Mononuclear cell (primary cell): ENCODE measurements at regions not wholly inside any gene's neighbourhood (a gene's known extent, or its start where the extent isn't known, plus 50 kb on each side); places are given as distances from the start of the nearest gene placed in this dataset.
"Not testable (repeated sequence)": the region's sequence is repeated elsewhere in the genome, so short reads cannot be mapped to it uniquely, and the experiment has no call there.

ENCODE experiments used
- H3K27me3 ChIP-seq: 2 replicates; pipeline ENCODE4 v1.6.0; 2011; ENCODE audit warnings: low read length, control low read depth; ENCODE audit not compliant: insufficient read depth
- H3K4me1 ChIP-seq: 2 replicates; pipeline ENCODE4 v1.5.1; 2011; ENCODE audit warnings: mild to moderate bottlenecking, low read length, control low read depth; ENCODE audit not compliant: insufficient read depth
- H3K4me3 ChIP-seq: 2 replicates; pipeline ENCODE4 v1.5.1; 2011; ENCODE audit warnings: mild to moderate bottlenecking, low read length, moderate library complexity
- H3K9me3 ChIP-seq: 2 replicates; pipeline ENCODE4 v1.5.1; 2011; ENCODE audit warnings: low read depth, mild to moderate bottlenecking, control low read depth, low read length

DNA sequence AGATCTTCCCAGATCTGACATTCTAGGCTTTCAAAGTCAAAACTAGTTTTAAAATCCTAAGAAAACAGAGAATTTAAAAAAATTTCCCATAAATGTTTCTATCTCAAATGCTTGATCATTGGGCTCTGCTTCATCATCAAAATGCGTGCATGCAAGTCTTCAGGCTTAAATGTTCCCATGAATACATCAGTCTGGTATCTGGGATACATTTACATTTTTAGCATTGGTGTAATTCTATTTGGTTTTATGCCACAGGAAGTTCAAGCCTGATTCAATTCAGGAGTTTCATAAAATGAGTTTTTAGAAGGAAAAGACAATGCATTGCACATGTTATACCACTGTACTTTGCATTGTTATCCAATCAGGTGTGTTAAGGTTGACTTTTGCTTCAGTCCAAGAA, 336.4 kb downstream of the PCNX1 start:
- H3K9me3 ChIP-seq: no peaks in the 10 kb centered on the region
- no peaks in the 10 kb centered on the region for H3K27me3 ChIP-seq
- peaks cover 16% of the 10 kb centered on the region for H3K4me1 ChIP-seq
- no peak overlapping the region for H3K4me3 ChIP-seq

DNA sequence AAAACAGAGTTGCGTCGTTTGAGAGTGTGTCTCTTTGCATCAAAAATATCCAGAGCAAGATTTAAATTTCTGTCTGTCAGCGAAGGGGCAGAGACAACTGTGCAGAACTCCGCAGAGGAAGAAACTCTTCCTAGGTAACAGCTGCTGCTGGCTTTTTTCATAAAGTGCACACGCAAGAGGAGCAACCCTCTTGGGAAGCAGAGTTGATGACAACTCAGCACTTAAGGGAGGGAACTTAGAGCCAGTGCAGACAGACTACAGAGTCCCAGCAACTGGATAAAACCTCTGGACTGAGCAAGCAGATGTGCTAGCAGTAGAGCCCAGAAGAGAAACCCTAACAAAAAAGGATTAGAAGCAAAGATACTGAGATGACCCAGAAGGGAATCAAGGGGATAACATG, 337.1 kb downstream of the PCNX1 start:
- Histone ChIP-seq H3K4me3 (no peak overlapping the region), H3K27me3 (no peaks in the 10 kb centered on the region), H3K4me1 (peaks cover 16% of the 10 kb centered on the region), H3K9me3 (no peaks in the 10 kb centered on the region)

DNA sequence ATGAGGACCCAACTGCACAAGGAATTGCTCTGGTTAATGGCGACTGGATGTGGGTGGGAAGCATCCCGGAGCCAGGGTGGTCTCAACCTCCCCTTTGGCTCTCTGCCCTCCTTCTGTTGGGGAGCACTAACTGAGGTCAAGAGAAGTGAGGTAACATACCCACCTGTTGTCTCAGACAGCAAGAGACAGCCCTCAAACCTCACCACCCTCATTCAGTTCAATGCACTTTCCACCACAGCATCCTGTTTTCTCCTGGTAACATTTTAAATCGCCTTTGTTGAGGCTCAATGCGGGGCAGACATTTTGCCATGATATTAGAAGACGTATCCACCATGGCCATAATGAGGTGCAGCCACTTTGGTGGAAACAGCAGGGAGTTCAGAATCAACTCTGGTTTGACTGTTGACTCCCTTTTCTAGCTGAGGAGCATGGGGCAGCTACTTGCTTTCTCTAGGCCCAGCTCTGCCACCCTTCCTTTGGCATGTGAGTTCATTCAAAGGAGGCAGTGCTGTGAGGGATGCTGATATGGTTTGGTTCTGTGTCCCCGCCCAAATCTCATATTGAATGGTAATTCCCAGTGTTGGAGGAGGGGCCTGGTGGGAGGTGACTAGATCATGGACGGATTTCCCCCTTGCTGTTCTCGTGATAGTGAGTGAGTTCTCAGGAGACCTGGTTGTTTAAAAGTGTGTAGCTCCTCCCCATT, 338.6 kb downstream of the PCNX1 start:
- H3K4me3 ChIP-seq: no peak overlapping the region
- no peaks in the 10 kb centered on the region for H3K9me3 ChIP-seq
- H3K27me3 ChIP-seq: no peaks in the 10 kb centered on the region
- peaks cover 16% of the 10 kb centered on the region for H3K4me1 ChIP-seq

DNA sequence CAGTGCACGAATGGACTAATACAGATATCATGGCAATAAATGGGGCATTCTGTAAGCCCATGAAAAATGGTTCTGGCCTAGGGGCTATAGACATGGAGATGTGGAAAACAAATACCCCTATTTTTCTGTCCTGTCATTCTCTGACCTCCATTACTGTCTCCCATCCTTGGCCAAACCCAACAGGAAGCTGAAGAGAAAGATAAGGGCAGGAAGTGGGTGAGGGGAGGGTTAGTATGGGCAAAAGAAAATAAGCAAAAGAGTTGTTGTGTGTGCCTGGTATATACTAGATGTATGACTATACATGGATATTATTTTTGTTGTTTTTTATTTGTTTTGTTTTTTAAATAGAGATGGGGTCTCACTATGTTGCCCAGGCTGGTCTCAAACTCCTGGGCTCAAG, 339.3 kb downstream of the PCNX1 start:
- H3K4me3 ChIP-seq: no peak overlapping the region
- no peaks in the 10 kb centered on the region for H3K9me3 ChIP-seq
- H3K27me3 ChIP-seq: no peaks in the 10 kb centered on the region
- H3K4me1 ChIP-seq: peaks cover 16% of the 10 kb centered on the region

DNA sequence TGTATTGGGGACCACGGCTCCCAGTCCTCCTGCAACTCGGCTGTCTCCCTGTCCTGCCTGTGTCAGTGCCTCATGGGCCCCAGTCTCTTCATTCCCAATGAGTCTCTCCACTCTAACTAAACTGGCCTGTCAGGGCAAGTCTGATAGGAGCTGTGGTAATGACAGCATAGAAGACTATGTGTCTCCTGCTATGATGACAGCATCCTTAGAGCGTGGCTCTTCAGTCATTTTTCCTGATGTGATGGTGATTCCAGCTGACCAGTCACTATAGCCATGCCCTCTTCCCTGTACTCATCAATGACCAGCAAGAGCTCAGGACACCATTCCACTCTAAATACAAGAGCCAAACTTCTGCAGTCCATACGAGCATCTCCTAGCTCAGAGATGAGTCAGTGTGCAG, 339.8 kb downstream of the PCNX1 start:
- Histone ChIP-seq H3K9me3 (no peaks in the 10 kb centered on the region), H3K4me3 (no peak overlapping the region), H3K27me3 (no peaks in the 10 kb centered on the region), H3K4me1 (peaks cover 16% of the 10 kb centered on the region)

DNA sequence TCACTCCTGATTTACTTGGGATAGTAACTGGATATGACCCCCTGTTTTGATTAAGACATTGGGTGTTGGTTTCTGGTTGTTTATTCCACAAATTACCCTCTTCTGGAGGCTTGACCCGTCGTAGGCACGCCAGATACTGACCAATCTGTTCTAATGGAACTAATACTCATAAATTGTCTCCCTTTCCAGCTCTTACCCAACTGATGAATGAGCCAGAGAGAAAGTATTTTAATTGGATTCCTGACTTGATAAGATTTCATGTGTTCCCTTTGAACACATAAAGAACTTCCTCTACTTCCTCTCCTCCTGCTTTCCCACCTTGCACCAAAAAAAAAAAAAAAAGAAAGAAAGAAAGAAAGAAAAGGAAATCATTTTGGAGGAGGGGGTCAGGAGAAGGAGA, 340.9 kb downstream of the PCNX1 start:
- H3K27me3 ChIP-seq: no peaks in the 10 kb centered on the region
- no peak overlapping the region for H3K4me3 ChIP-seq
- peaks cover 16% of the 10 kb centered on the region for H3K4me1 ChIP-seq
- H3K9me3 ChIP-seq: no peaks in the 10 kb centered on the region

DNA sequence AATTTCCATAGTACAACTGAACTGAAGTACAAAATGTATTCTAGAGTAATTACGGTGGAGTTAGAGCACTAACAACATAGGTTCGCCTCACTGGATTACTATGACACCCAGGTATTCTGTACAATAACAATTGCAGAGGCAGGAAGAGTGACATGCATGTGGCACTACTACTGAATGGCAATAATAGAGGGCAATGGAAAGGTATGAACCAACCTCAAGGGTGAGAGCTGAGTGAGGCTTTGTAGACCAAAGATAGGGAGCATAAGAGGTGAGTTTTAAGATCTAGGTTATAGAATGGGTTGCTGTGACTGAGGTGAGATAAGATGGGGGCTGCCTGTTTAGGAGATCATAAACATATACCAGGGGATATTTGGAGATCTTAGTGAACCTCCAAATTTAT, 343.1 kb downstream of the PCNX1 start:
- Histone ChIP-seq H3K4me3 (no peak overlapping the region), H3K27me3 (no peaks in the 10 kb centered on the region), H3K4me1 (peaks cover 16% of the 10 kb centered on the region), H3K9me3 (no peaks in the 10 kb centered on the region)

DNA sequence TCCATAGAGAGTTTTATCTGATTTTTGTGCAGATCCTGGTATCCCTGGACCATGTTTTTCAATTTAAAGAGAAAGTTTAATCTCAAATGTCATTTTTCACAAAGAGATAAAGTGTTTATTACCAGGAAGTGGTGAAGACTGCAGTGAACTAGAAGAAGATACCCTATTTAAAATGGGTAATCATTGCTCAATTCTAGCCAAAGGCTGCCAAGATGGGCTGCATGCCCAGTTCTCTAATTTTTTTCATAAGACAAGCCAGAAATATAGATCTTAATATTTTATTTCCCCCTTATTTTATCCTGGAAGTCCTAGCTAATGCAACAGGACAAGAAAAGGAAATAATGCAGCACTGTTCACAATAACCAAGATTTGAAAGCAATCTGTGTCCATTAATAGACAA, 343.5 kb downstream of the PCNX1 start:
- Histone ChIP-seq H3K9me3 (no peaks in the 10 kb centered on the region), H3K4me3 (no peak overlapping the region), H3K27me3 (no peaks in the 10 kb centered on the region), H3K4me1 (peaks cover 14% of the 10 kb centered on the region)

DNA sequence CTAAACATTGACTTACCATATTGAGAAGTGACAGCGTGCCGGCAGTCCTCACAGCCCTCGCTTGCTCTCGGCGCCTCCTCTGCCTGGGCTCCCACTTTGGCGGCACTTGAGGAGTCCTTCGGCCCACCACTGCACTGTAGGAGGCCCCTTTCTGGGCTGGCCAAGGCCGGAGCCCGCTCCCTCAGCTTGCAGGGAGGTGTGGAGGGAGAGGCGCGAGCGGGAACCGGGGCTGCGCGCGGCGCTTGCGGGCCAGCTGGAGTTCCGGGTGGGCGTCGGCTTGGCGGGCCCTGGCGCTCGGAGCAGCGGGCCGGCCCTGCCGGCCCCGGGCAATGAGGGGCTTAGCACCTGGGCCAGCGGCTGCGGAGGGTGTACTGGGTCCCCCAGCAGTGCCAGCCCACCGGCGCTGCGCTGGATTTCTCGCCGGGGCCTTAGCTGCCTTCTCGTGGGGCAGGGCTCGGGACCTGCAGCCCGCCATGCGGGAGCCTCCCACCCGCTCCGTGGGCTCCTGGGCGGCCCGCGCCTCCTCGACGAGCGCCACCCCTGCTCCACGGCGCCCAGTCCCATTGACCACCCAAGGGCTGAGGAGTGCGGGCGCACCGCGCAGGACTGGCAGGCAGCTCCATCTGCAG, 346.9 kb downstream of the PCNX1 start:
- H3K4me3 ChIP-seq, H3K27me3 ChIP-seq, H3K4me1 ChIP-seq: not testable (repeated sequence)
- H3K9me3 ChIP-seq: peaks cover 15% of the 10 kb centered on the region

DNA sequence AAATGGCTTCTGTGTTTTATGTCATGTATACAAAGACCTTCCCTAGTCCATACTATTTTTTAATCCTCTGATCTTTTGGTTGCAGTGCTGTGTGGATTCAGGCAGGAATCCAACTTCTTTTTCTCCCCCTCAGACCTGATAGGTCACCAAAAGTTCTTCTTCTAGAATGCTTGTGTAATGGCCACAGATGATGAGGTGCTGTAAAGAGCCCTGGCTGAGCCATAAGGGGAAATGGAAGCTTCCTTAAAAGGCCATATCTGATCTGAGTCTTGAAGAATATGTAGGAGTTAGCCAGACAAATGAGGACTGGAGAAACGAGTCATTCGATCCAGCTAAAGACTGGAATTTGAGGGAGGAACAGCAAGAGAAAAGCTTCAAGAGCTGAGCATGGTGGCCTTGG, 353.9 kb downstream of the PCNX1 start:
- Histone ChIP-seq H3K9me3 (peaks cover 25% of the 10 kb centered on the region), H3K4me1 (no peaks in the 10 kb centered on the region), H3K27me3 (no peaks in the 10 kb centered on the region), H3K4me3 (no peak overlapping the region)

DNA sequence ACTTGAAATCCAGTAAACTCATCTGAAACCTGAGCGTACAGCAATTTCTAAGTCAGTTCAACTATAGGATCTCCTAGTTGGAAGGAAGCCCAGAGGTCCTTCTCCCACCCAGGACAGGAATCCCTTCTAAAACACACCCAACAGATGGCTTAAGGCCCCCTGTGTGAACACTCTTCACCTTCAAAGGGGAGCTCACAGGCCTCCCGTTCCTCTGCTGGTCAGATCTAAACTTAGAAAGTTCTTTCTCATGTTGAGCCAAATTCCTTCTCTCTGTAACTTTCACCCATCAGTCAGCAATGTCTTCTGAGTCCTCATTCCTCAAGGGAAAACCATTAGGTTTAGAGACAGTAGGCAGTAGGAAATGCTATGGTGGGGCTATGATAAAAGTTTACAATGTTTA, 355.2 kb downstream of the PCNX1 start:
- no peaks in the 10 kb centered on the region for H3K4me1 ChIP-seq
- H3K9me3 ChIP-seq: peaks cover 25% of the 10 kb centered on the region
- no peak overlapping the region for H3K4me3 ChIP-seq
- no peaks in the 10 kb centered on the region for H3K27me3 ChIP-seq

DNA sequence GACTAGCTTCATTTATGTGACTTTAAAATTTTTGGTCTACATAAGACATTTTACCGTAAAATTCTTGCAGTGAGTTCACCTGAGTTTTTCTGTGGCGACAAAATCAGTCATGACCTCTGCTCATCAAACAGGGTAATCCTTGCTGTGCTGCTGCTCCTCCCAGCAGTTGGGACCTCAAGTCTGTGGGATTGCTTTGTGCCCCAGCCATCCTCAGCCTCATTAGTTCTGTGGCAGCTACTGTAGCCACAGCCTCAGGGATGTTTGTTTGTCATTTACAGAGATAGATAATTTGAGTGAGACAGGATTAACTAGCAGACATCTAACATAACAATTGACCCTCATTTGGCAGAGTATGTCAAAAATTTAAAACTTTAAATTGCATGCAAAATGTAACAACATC, 357.0 kb downstream of the PCNX1 start:
- Histone ChIP-seq H3K9me3 (peaks cover 10% of the 10 kb centered on the region), H3K4me1 (no peaks in the 10 kb centered on the region), H3K27me3 (no peaks in the 10 kb centered on the region), H3K4me3 (no peak overlapping the region)

DNA sequence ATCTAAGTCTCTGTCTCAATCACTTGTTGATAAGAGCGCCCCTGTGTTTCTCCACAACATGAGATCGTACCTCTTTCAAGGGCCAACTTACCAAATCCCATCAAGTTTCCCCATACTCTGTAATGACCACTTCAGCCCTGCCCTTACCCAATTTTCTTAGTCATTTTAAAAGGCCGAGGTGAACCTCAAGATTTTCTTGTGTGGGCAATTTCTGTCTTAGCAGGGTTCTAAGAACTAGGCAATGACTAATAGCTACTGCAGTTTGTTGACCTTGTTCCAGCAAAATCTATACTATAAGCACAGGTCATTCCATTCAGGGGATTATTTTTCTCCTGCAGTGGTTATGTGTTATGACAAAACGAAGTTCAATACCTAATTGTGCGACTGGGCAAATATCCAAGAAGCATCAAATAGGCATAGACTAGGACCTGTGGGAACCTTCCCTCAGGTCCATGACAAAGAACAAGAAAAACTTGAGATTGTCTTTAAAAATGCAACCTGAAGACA, 359.8 kb downstream of the PCNX1 start:
- no peaks in the 10 kb centered on the region for H3K4me1 ChIP-seq
- no peaks in the 10 kb centered on the region for H3K9me3 ChIP-seq
- no peak overlapping the region for H3K4me3 ChIP-seq
- H3K27me3 ChIP-seq: no peaks in the 10 kb centered on the region

DNA sequence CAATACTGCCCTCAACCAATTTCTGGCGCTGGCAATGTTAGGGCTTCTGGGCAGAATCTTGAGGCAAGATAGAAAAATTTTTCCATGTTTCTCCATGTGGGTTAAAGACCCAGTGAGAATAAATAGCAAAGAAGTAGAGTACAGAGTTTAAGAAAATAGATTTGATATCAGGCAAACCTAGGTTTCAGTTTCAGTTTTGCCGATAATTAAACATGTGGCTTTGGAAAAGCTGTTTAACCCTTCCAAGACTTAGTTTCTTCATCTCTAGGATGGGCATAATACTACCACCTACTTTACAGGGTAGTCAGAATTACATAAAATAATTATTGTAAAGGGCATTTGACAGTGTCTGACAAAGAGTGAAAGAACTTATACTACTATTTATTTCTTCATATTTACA, 360.4 kb downstream of the PCNX1 start:
- Histone ChIP-seq H3K9me3 (no peaks in the 10 kb centered on the region), H3K27me3 (no peaks in the 10 kb centered on the region), H3K4me1 (no peaks in the 10 kb centered on the region), H3K4me3 (no peak overlapping the region)

DNA sequence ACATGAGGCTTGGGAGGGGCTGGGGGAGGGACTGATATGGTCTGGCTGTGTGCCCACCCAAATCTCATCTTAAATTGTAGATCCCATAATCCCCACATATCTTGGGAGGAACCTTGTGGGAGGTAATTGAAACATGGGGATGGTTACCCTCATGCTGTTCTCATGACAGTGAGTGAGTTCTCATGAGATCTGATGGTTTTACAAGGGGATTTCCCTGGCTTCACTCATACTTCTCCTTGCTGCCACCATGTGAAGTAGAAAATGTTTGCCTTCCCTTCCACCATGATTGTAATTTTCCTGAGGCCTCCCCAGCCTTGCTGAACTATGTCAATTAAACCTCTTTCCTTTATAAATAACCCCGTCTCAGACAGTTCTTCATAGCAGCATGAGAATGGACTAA, 362.9 kb downstream of the PCNX1 start:
- Histone ChIP-seq H3K27me3 (no peaks in the 10 kb centered on the region), H3K9me3 (no peaks in the 10 kb centered on the region), H3K4me1 (no peaks in the 10 kb centered on the region), H3K4me3 (no peak overlapping the region)
